GM21576 (cell line): ENCODE measurements at regions not wholly inside any gene's neighbourhood (a gene's known extent, or its start where the extent isn't known, plus 50 kb on each side); places are given as distances from the start of the nearest gene placed in this dataset.

Experiments
- ATAC-seq: cut with Tn5 transposase; IDR thresholded peaks from one replicate; pipeline ENCODE4 v1.9.1; 2021; ENCODE audit warnings: mild to moderate bottlenecking, moderate library complexity; ENCODE audit not compliant: unreplicated experiment

DNA sequence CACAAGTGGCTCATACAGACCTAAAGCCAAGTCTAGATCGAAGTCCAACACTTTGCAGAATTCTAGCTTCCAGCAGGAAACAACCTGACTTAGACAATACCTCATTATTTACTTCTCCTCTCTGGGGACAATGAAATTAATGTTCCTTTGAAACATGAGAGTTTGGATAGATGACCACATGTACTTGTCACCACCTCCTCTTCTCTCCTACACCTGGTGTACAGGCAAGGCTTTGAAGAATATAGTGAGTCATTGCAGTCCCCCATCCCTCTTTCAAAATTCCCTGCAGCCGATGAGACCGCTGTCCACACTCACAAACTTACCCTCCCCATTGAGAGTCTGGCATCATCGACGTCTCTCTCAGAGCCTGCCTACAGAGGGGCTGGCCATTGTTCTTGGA, 189.0 kb upstream of the HES1 start:
- ATAC-seq: no peak

- no peak for ATAC-seq
Observed at GRCh38 chr3:193947596-193947995, 188.4 kb upstream of the HES1 start.

GRCh38 chr3:193948459-193948858, 187.5 kb upstream of the HES1 start:
- no peak for ATAC-seq

DNA sequence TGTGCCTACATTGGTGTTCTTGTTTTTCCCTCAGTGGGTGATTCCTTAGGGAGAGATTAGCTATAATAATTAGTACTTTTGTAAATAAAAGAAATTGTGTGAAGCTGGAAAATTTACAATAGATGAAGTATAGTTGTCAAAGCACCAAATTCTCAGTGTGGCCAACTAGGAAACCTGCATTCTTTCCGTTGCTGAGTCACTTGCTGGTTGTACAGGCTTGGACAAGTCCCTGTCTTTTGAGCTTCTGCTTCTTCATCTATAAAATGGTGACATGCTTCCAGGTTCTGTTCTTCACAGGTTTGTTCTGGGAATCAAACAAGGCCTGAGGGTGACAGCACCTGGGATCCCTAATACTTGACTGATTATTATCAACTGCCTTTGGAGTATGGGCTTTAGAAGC, 184.1 kb upstream of the HES1 start:
- no peak for ATAC-seq

- ATAC-seq: no peak
Observed at GRCh38 chr3:193954752-193955151, 181.2 kb upstream of the HES1 start.

- ATAC-seq: no peak
Observed at GRCh38 chr3:193955719-193956118, 180.2 kb upstream of the HES1 start.

GRCh38 chr3:193959861-193960260, 176.1 kb upstream of the HES1 start:
- ATAC-seq: no peak

DNA sequence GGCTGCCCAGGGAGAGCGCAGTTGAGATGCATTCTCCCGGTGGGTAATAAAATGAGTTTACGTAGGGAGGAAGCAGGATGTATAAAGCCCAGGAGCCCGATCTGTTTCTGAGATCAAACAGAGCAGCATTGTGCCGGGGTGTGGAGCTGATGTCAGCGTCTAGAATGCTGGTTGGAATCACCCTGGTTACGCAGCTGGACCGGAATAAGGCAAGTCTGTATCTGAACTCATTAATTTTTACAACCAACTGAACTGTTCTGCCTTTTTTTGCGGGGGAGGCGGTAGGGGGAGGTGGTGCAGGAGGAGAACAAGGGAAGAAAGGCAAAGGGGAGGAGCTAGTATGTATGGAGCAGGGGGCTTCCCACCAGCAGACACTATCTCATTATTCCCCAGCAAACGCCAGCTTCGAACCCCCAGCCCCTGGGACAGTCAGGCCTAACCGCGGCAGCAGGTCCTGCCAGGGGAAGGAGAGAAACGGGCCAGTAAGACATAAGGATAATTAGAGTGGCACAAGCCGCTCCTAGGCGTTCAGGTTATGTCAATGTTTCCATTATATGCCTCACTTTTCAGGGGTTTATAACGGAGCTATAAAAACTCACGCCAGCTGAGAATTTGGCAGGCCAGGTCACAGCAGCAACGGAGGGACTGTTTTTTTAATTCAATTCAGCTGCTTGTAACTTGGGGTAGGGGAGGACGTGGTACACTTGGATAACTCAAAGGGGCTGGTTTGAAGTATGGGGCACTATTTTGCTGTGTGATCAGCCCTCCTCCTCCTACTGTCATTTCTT, 175.3 kb upstream of the HES1 start:
- no peak for ATAC-seq

GRCh38 chr3:193962986-193963685, 172.8 kb upstream of the HES1 start:
- no peak for ATAC-seq

DNA sequence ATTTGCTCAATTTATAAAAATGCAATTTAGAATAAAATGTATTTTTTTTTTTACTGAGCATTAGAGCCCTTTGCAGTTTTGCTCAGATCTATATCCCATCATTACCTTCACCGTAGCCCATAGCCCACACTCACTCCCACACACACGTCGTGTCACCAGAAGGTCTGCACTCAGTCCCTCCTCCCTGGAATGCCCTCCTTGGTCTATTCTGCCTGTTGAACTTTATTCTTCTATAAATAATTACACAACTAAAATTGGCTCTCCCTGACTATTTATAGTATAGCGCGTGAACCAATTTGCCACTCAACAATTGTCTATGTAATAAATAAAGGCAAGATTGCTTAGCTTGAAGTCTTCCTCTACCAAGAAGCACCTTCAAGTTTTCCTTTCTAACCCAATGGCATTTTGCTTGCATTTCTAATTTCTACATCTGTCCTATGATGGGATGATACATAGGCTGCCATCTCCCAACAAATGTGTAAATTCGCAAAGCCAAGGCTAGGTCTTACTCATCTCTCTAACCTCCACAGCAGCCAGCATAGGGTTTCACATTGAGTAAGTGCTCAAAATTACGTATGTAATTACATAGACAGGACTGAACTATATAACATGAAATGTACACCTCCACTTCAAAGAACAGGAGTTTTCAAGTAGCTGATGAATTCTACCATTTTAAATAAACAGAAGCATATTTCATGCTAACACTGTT, 172.0 kb upstream of the HES1 start:
- peak; percentile 90 for ATAC-seq

- no peak for ATAC-seq
Observed at GRCh38 chr3:193964517-193964880, 171.4 kb upstream of the HES1 start.

GRCh38 chr3:193968380-193968974, 167.5 kb upstream of the HES1 start:
- no peak for ATAC-seq

GRCh38 chr3:193970131-193970772, 165.7 kb upstream of the HES1 start:
- ATAC-seq: peak; percentile 42

- ATAC-seq: peak; percentile 26
Observed at GRCh38 chr3:193970773-193971206, 165.2 kb upstream of the HES1 start.

GRCh38 chr3:193971261-193971751, 164.6 kb upstream of the HES1 start:
- ATAC-seq: peak; percentile 77

GRCh38 chr3:193971966-193972365, 164.0 kb upstream of the HES1 start:
- no peak for ATAC-seq

DNA sequence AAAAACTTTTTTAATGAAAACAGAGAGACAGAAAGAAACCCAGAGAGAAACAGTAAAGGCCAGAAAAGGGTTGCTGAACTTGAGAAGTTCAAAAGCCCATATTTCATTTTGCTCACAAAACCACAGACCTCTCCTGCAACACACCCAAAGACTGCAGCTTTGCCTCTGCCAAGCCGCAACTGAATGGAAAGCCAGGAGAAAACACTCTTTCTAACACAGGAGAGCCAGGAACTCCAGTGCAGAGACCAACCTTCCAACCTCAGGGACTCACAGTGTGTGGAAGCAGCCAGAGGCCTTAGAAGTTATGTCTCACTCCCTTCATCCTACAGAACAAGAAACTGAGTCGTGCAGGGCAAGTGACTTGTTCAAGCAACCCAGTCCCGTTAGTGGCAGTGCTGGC, 163.1 kb upstream of the HES1 start:
- ATAC-seq: no peak

- ATAC-seq: no peak
Observed at GRCh38 chr3:193974191-193974652, 161.7 kb upstream of the HES1 start.

DNA sequence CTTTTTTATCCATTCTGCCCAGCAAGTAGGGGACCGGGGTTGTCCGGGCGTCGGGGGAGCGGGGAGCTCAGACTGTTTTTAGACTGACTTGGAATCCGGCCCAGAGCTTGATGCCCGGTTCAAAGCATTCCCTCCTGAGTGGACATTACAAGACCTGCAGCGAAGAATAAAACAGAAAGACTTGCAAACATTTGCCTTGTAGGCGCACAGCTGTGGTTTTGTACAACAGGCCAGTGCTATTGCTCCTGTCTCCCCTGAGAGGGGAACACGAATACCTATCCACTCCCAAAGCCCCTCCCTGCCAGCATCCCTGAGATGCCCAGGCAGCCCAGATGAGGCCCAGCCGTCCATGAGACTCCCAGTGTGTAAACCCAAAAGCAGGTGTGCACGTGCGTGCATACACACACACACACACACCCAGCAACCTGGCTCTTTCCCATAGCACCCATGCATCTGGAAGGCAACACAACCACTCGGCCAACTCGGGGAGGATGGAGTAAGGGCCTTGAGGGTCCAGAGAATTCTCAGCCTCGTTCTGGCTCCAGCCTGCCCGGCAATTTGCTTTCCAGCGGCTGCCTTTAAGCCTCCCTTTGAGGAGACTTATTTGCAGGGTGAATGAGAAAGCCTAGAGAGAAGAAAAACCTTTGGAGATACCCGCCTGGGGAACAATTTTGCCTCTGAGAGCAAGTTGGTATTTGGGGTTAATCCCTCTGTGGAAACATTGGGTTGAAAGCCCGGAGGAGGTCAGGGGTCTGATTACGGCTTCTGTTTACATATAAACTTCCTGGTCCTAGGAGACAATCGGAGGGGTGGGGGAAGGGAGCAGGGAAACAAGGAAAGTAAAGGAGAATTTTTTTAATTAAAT, 161.0 kb upstream of the HES1 start:
- ATAC-seq: no peak

- ATAC-seq: no peak
Observed at GRCh38 chr3:193977622-193978021, 158.3 kb upstream of the HES1 start.
